ENCODE measurements at regions not wholly inside any gene's neighbourhood (a gene's known extent, or its start where the extent isn't known, plus 50 kb on each side); places are given as distances from the start of the nearest gene placed in this dataset.

DNA sequence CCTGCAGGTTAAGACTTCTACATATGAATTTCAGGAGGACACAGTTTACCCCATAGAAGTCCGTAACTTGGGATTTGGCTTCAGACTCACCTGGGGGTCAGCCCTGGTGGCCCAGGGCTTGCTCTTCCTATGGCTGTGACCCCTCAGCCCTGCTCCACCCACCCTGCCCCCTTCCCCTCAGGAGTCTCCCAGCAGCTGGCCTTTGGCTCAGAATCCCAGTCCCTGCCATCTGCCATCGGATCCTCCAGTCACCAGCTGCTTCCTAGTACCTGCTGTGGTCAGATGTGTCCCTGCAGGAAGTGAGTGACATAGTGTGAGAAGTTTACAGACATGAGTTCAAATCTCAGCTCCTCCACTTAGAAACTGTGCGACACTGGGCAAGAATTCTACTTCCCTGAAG lies 332.6 kb downstream of the NPHP4 start:
- Histone ChIP-seq H2AFZ (ENCODE audit: low read depth, low read length) (no peak overlapping the region), H3K4me2 (ENCODE audit: insufficient read depth, low read length) (no peak overlapping the region), H3K4me3 (ENCODE audit: low read depth in 1 of 2, low read length in 2 of 2) (no peak overlapping the region), H4K20me1 (ENCODE audit: insufficient read depth, low read length) (peaks cover 3% of the 10 kb centered on the region; the same call in 1 of the 2 replicates), H3K79me2 (ENCODE audit: insufficient read depth, low read length) (no peaks in the 10 kb centered on the region), H3K9ac (ENCODE audit: low read depth, low read length) (no peak overlapping the region), H3K9me3 (ENCODE audit: insufficient read depth, low read length, severe bottlenecking) (no peaks in the 10 kb centered on the region), H3K36me3 (ENCODE audit: insufficient read depth, low read length) (no peaks in the 10 kb centered on the region), H3K27me3 (ENCODE audit: insufficient read depth, low read length, poor library complexity) (peaks cover 7% of the 10 kb centered on the region), H3K27ac (ENCODE audit: low read length) (no peak overlapping the region), H3K4me1 (ENCODE audit: insufficient read depth, low read length) (no peaks in the 10 kb centered on the region)
- DNase-seq (no peak), ATAC-seq (ENCODE audit: insufficient read depth, low read depth) (no peak)
- no peak for TF ChIP-seq EZH2 (IDR thresholded peaks at IDR 0.05; ENCODE audit: borderline replicate concordance, low read depth, low read length, severe bottlenecking)
- TF ChIP-seq, protein P1, sequence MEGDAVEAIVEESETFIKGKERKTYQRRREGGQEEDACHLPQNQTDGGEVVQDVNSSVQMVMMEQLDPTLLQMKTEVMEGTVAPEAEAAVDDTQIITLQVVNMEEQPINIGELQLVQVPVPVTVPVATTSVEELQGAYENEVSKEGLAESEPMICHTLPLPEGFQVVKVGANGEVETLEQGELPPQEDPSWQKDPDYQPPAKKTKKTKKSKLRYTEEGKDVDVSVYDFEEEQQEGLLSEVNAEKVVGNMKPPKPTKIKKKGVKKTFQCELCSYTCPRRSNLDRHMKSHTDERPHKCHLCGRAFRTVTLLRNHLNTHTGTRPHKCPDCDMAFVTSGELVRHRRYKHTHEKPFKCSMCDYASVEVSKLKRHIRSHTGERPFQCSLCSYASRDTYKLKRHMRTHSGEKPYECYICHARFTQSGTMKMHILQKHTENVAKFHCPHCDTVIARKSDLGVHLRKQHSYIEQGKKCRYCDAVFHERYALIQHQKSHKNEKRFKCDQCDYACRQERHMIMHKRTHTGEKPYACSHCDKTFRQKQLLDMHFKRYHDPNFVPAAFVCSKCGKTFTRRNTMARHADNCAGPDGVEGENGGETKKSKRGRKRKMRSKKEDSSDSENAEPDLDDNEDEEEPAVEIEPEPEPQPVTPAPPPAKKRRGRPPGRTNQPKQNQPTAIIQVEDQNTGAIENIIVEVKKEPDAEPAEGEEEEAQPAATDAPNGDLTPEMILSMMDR (IDR thresholded peaks at IDR 0.05; ENCODE audit: borderline replicate concordance, extremely low read depth, low read length, poor library complexity, severe bottlenecking) = no peak

DNA sequence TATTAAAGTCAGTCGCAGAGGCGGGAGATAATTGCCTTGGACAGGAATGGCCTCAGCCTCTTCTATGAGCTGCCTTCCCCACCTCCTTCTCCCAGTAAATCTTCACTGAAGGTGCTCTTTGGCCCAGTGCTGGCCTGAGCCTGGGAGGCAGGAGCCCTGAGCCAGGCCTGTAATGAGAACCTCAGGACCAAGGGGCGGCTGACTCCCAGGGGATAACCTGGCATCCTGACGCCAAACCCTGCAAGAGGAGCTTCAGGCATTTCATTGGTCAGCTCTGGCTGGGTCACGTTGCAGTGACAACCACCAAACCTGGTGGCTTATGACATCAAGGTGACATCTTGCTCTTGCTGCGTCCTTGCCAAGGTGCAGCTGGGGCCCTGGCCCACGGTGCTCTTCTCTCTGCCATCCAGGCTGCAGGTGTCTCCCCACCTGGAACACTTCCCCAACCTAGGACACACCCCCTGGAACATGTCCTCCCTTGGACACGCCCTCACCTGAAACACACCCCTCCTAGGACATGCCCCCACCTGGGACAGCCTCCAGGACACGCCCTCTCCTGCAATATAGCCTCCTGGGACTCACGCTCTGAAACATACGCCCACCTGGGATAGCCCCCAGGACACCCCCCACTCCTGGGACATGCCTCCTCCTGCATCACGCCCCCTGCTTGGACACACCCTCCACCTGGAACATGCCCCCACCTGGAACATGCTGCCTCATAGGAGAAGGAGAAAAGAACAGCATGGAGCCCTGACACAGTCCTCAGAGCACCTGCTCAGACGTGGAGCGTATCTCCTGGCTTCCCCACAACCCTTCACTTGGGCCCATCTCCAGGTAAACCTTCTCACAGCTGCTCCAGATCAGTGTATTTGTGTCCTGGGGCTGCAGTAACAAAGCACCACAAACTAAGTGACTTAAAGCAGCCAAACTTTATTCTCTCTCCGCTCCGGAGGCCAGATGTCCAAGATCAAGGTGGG lies 333.6 kb downstream of the NPHP4 start:
- TF ChIP-seq, protein P1 (IDR thresholded peaks at IDR 0.05; ENCODE audit: borderline replicate concordance, extremely low read depth, low read length, poor library complexity, severe bottlenecking) = no peak
- no peak for TF ChIP-seq EZH2 (IDR thresholded peaks at IDR 0.05; ENCODE audit: borderline replicate concordance, low read depth, low read length, severe bottlenecking)
- no peaks in the 10 kb centered on the region for H3K79me2 ChIP-seq (ENCODE audit: insufficient read depth, low read length)
- no peak for DNase-seq

GRCh38 chr1:5651964-5652821 lies 340.0 kb downstream of the NPHP4 start:
- H3K27me3 ChIP-seq (ENCODE audit: insufficient read depth, low read length, poor library complexity) = no peaks in the 10 kb centered on the region
- H3K4me1 ChIP-seq (ENCODE audit: insufficient read depth, low read length) = no peaks in the 10 kb centered on the region
- no peak overlapping the region for H3K4me2 ChIP-seq (ENCODE audit: insufficient read depth, low read length)
- TF ChIP-seq, protein P1 (IDR thresholded peaks at IDR 0.05; ENCODE audit: borderline replicate concordance, extremely low read depth, low read length, poor library complexity, severe bottlenecking) = no peak
- TF ChIP-seq EZH2 (IDR thresholded peaks at IDR 0.05; ENCODE audit: borderline replicate concordance, low read depth, low read length, severe bottlenecking) = no peak
- no peak overlapping the region for H3K27ac ChIP-seq (ENCODE audit: low read length)
- ATAC-seq (ENCODE audit: insufficient read depth, low read depth) (no peak), DNase-seq (no peak)
- H3K36me3 ChIP-seq (ENCODE audit: insufficient read depth, low read length) = no peaks in the 10 kb centered on the region
- H4K20me1 ChIP-seq (ENCODE audit: insufficient read depth, low read length) = peaks cover 6% of the 10 kb centered on the region; the same call in 1 of the 2 replicates
- H2AFZ ChIP-seq (ENCODE audit: low read depth, low read length) = no peak overlapping the region
- H3K9ac ChIP-seq (ENCODE audit: low read depth, low read length) = no peak overlapping the region
- no peak overlapping the region for H3K4me3 ChIP-seq (ENCODE audit: low read depth in 1 of 2, low read length in 2 of 2)
- no peaks in the 10 kb centered on the region for H3K9me3 ChIP-seq (ENCODE audit: insufficient read depth, low read length, severe bottlenecking)
- H3K79me2 ChIP-seq (ENCODE audit: insufficient read depth, low read length) = no peaks in the 10 kb centered on the region

More for the DNA sequence above, 333.6 kb downstream of the NPHP4 start:
- Histone ChIP-seq H3K4me1 (ENCODE audit: insufficient read depth, low read length) (no peaks in the 10 kb centered on the region), H3K36me3 (ENCODE audit: insufficient read depth, low read length) (no peaks in the 10 kb centered on the region), H3K27me3 (ENCODE audit: insufficient read depth, low read length, poor library complexity) (peaks cover 7% of the 10 kb centered on the region), H3K27ac (ENCODE audit: low read length) (no peak overlapping the region), H3K9ac (ENCODE audit: low read depth, low read length) (no peak overlapping the region), H2AFZ (ENCODE audit: low read depth, low read length) (no peak overlapping the region), H3K9me3 (ENCODE audit: insufficient read depth, low read length, severe bottlenecking) (no peaks in the 10 kb centered on the region), H3K4me2 (ENCODE audit: insufficient read depth, low read length) (no peak overlapping the region), H3K4me3 (ENCODE audit: low read depth in 1 of 2, low read length in 2 of 2) (no peak overlapping the region), H4K20me1 (ENCODE audit: insufficient read depth, low read length) (no peaks in the 10 kb centered on the region)
- ATAC-seq (ENCODE audit: insufficient read depth, low read depth) = no peak
